Prostate gland (tissue), 2 donors: ENCODE measurements at regions not wholly inside any gene's neighbourhood (a gene's known extent, or its start where the extent isn't known, plus 50 kb on each side); places are given as distances from the start of the nearest gene placed in this dataset.
"Not testable (repeated sequence)": the region's sequence is repeated elsewhere in the genome, so short reads cannot be mapped to it uniquely, and the experiment has no call there.

Experiments used
- DNase-seq: peaks from one replicate; pipeline ENCODE4 v3.0.0-alpha.2; 2019; ENCODE audit warnings: low spot score
- H3K27ac ChIP-seq, 2 donors: fragments of 200-600 bp; sonication (generic); 2 replicates each; pipeline ENCODE4 v1.5.1; 2017 to 2019
- H3K27me3 ChIP-seq: fragments of 200-600 bp; sonication (generic); replicated peaks from 2 replicates; pipeline ENCODE4 v1.5.1; 2019; ENCODE audit not compliant: insufficient read depth
- H3K36me3 ChIP-seq, 2 donors: fragments of 200-600 bp; sonication (generic); 1 replicate in 1 of 2; 2 replicates in 1 of 2; pipeline versions ENCODE4 v1.5.1 to v1.8.1; 2017 to 2019
- H3K4me1 ChIP-seq: fragments of 200-600 bp; sonication (generic); replicated peaks from 2 replicates; pipeline ENCODE4 v1.5.1; 2019
- H3K4me3 ChIP-seq, 2 donors: fragments of 200-600 bp; sonication (generic); 2 replicates each; pipeline ENCODE4 v1.5.1; 2017 to 2019
- H3K9me3 ChIP-seq: fragments of 200-600 bp; sonication (generic); 2 replicates; pipeline ENCODE4 v1.5.1; 2017
- CTCF ChIP-seq, 4 experiments: fragments of 200-600 bp in 2 of 4; fragments of 450-650 bp in 2 of 4; sonication (generic) in 2 of 4; IDR thresholded peaks; 1 replicate in 3 of 4; 2 replicates in 1 of 4; pipeline ENCODE4 v1.5.1; 2016 to 2019; ENCODE audit warnings: antibody characterized with exemption in 4 of 4, mild to moderate bottlenecking in 2 of 4, moderate library complexity in 2 of 4
- POLR2A ChIP-seq: fragments of 450-650 bp; IDR thresholded peaks from one replicate; pipeline ENCODE4 v1.6.1; 2016; ENCODE audit warnings: antibody characterized with exemption, mild to moderate bottlenecking
- POLR2AphosphoS5 ChIP-seq: sonication (generic); formaldehyde crosslinking; IDR thresholded peaks from one replicate; pipeline ENCODE4 v1.6.1; 2017; ENCODE audit warnings: antibody characterized with exemption
- WGBS: methylation state at CpG from one replicate; pipeline ENCODE4 v1.1.5; 2018; 5-methylcytosine and 5-hydroxymethylcytosine counted together
- intact Hi-C: fragments of 100-400 bp; cut with DNase I; formaldehyde crosslinking; loops from one replicate; pipeline ENCODE4 v1.14.2; 2022

GRCh38 chr1:168490306-168490705 is 53.5 kb downstream of the XCL2 start:
- no peaks in the 10 kb centered on the region for H3K4me1 ChIP-seq
- no peaks in the 10 kb centered on the region for H3K9me3 ChIP-seq
- DNase-seq, result no peak
- H3K36me3 ChIP-seq, result no peaks in the 10 kb centered on the region
- no peak overlapping the region for H3K27ac ChIP-seq
- H3K4me3 ChIP-seq, result no peak overlapping the region
- no peaks in the 10 kb centered on the region for H3K27me3 ChIP-seq
- TF ChIP-seq POLR2AphosphoS5 (no peak), CTCF (IDR thresholded peaks at IDR 0.05) (no peak)
- intact Hi-C loops, result no loop called here

GRCh38 chr1:168488138-168488537 is 55.7 kb downstream of the XCL2 start:
- Histone ChIP-seq H3K36me3 (no peaks in the 10 kb centered on the region), H3K9me3 (no peaks in the 10 kb centered on the region), H3K4me3 (no peak overlapping the region), H3K27ac (no peak overlapping the region), H3K27me3 (no peaks in the 10 kb centered on the region), H3K4me1 (no peaks in the 10 kb centered on the region)
- 21% methylated on average over 1 of the region's 1 CpG for WGBS
- no peak for DNase-seq
- TF ChIP-seq CTCF (IDR thresholded peaks at IDR 0.05), result no peak
- no peak for TF ChIP-seq POLR2A
- TF ChIP-seq POLR2AphosphoS5, result no peak
- intact Hi-C loops, result no loop called here

GRCh38 chr1:168486820-168487219 is 57.0 kb downstream of the XCL2 start:
- intact Hi-C loops, H3K36me3 ChIP-seq, H3K4me1 ChIP-seq, H3K4me3 ChIP-seq, H3K27me3 ChIP-seq, H3K9me3 ChIP-seq, DNase-seq, H3K27ac ChIP-seq: not testable (repeated sequence)
- 94% methylated on average over 1 of the region's 1 CpG for WGBS

- DNase-seq, result no peak
- H3K4me1 ChIP-seq, result no peaks in the 10 kb centered on the region
- no peak for TF ChIP-seq POLR2AphosphoS5
- no peak for TF ChIP-seq CTCF (IDR thresholded peaks at IDR 0.05)
- TF ChIP-seq POLR2A, result no peak
These were observed 58.7 kb downstream of the XCL2 start for GRCh38 chr1:168485048-168485447.

GRCh38 chr1:168484083-168484482 is 59.7 kb downstream of the XCL2 start:
- intact Hi-C loops, result loop anchor here (5.0 kb wide), 1 partner anchor 47 kb away; no protein-coding TSS in a partner anchor
- Histone ChIP-seq H3K4me1 (no peaks in the 10 kb centered on the region), H3K27ac (no peak overlapping the region)

More at GRCh38 chr1:168485048-168485447, 58.7 kb downstream of the XCL2 start:
- H3K4me3 ChIP-seq, result no peak overlapping the region
- no peak overlapping the region for H3K27ac ChIP-seq
- no peaks in the 10 kb centered on the region for H3K36me3 ChIP-seq
- intact Hi-C loops, result no loop called here
- WGBS, result 43% methylated on average over 4 of the region's 5 CpGs
- no peaks in the 10 kb centered on the region for H3K27me3 ChIP-seq
- H3K9me3 ChIP-seq, result no peaks in the 10 kb centered on the region

More at GRCh38 chr1:168484083-168484482, 59.7 kb downstream of the XCL2 start:
- TF ChIP-seq POLR2A (no peak), POLR2AphosphoS5 (no peak), CTCF (IDR thresholded peaks at IDR 0.05) (no peak)
- no peak for DNase-seq
- H3K4me3 ChIP-seq, result no peak overlapping the region
- no peaks in the 10 kb centered on the region for H3K9me3 ChIP-seq
- no peaks in the 10 kb centered on the region for H3K36me3 ChIP-seq
- no peaks in the 10 kb centered on the region for H3K27me3 ChIP-seq
